ENCODE measurements at regions not wholly inside any gene's neighbourhood (a gene's known extent, or its start where the extent isn't known, plus 50 kb on each side); places are given as distances from the start of the nearest gene placed in this dataset.

GRCh38 chr2:17181051-17181752 is 337.0 kb downstream of the RAD51AP2 start (continued):
- TF ChIP-seq REST (IDR thresholded peaks at IDR 0.05; ENCODE audit: low read depth) (no peak), EZH2phosphoT487 (IDR thresholded peaks at IDR 0.05; ENCODE audit: borderline replicate concordance) (no peak), CEBPB (IDR thresholded peaks at IDR 0.05; ENCODE audit: low read depth) (no peak), JUND (IDR thresholded peaks at IDR 0.05) (no peak), POLR2AphosphoS5 (IDR thresholded peaks at IDR 0.05; ENCODE audit: low read depth, low read length) (no peak), EGR1 (IDR thresholded peaks at IDR 0.05; ENCODE audit: low read depth) (no peak), ZFX (IDR thresholded peaks at IDR 0.05) (no peak), RAD21 (IDR thresholded peaks at IDR 0.05; ENCODE audit: low read depth) (no peak)

GRCh38 chr2:17179145-17179808 is 339.0 kb downstream of the RAD51AP2 start:
- no TSS peak for BruUV-seq (replicated peaks)
- H3K4me3 ChIP-seq (replicated peaks in 1 of 2; ENCODE audit: low read depth in 1 of 2, low read length in 2 of 2) = no peak overlapping the region
- H3K79me2 ChIP-seq (ENCODE audit: insufficient read depth, low read length) = no peaks in the 10 kb centered on the region
- H3K9me2 ChIP-seq (ENCODE audit: insufficient read depth) = no peaks in the 10 kb centered on the region
- no peak overlapping the region for H2AFZ ChIP-seq (ENCODE audit: low read depth, low read length, poor library complexity, severe bottlenecking)
- CTCF ChIA-PET = no interaction called here
- no peak for DNase-seq (ENCODE audit: low read depth, low spot score)
- H3K27me3 ChIP-seq (ENCODE audit: insufficient read depth, low read length) = peaks cover 8% of the 10 kb centered on the region; the same call in 1 of the 2 replicates
- POLR2A ChIA-PET = no interaction called here
- intact Hi-C loops (cut with micrococcal nuclease) = loop anchor here (10.0 kb wide), 1 partner anchor 496 kb away; no protein-coding TSS in a partner anchor
- no peak overlapping the region for H3K4me2 ChIP-seq (ENCODE audit: low read length)
- H3K27ac ChIP-seq (ENCODE audit: low read depth, low read length) = no peak overlapping the region
- no peaks in the 10 kb centered on the region for H3K9me3 ChIP-seq (ENCODE audit: control insufficient read depth in 1 of 2, insufficient read depth in 1 of 2, low read depth in 1 of 2, low read length in 2 of 2)
- TF ChIP-seq ZBTB33 (IDR thresholded peaks at IDR 0.05; ENCODE audit: extremely low read depth, insufficient replicate concordance, low read length) (no peak), SRF (IDR thresholded peaks at IDR 0.05; ENCODE audit: low read depth) (no peak), EZH2phosphoT487 (IDR thresholded peaks at IDR 0.05; ENCODE audit: borderline replicate concordance) (no peak), CBX3 (IDR thresholded peaks at IDR 0.05; ENCODE audit: low read depth) (no peak), SIN3A (IDR thresholded peaks at IDR 0.05; ENCODE audit: low read depth) (no peak), JUND (IDR thresholded peaks at IDR 0.05) (no peak), POLR2AphosphoS5 (IDR thresholded peaks at IDR 0.05; ENCODE audit: low read depth, low read length) (no peak), YY1 (IDR thresholded peaks at IDR 0.05; ENCODE audit: extremely low read depth, insufficient replicate concordance, low read depth, low read length) (no peak), ATF3 (IDR thresholded peaks at IDR 0.05) (no peak), ZNF274 (IDR thresholded peaks at IDR 0.05; ENCODE audit: low read depth, low read length) (no peak), MAX (IDR thresholded peaks at IDR 0.05) (no peak)
- RAD21 ChIA-PET (ENCODE audit: low non-redundant PET in 1 of 2, low total read pairs in 2 of 2, uncharacterized antibody in 2 of 2, unreplicated experiment in 2 of 2) = no interaction called here
- H3K36me3 ChIP-seq (ENCODE audit: control insufficient read depth in 1 of 2, insufficient read depth in 2 of 2, low read length in 2 of 2) = no peaks in the 10 kb centered on the region
- no peaks in the 10 kb centered on the region for H3K4me1 ChIP-seq (ENCODE audit: control insufficient read depth in 1 of 2, insufficient read depth in 2 of 2, low read length in 2 of 2)
- no peak overlapping the region for H3K9ac ChIP-seq (ENCODE audit: low read length)
- no peaks in the 10 kb centered on the region for H4K20me1 ChIP-seq (ENCODE audit: insufficient read depth)
- no peak for ATAC-seq

Measured in HCT116 (cell line).